ENCODE measurements at regions not wholly inside any gene's neighbourhood (a gene's known extent, or its start where the extent isn't known, plus 50 kb on each side); places are given as distances from the start of the nearest gene placed in this dataset.

GRCh38 chr12:115660211-115660805 lies 617.2 kb downstream of the MED13L start:
- H3K9ac ChIP-seq (ENCODE audit: low read length) = no peak overlapping the region
- no peak overlapping the region for H3K4me3 ChIP-seq (ENCODE audit: low read depth, low read length)
- H3K18ac ChIP-seq (ENCODE audit: low read length) = no peak overlapping the region
- no peak overlapping the region for H2AFZ ChIP-seq (ENCODE audit: insufficient read depth, low read length, poor library complexity)
- H3K79me1 ChIP-seq (ENCODE audit: low read length) = no peaks in the 10 kb centered on the region
- no peaks in the 10 kb centered on the region for H3K27me3 ChIP-seq (ENCODE audit: insufficient read depth, low read length)
- H2BK12ac ChIP-seq (ENCODE audit: low read length) = no peak overlapping the region
- H3K4me2 ChIP-seq (ENCODE audit: low read length) = no peak overlapping the region
- no peaks in the 10 kb centered on the region for H3K9me3 ChIP-seq (ENCODE audit: insufficient read depth, low read depth, low read length)
- WGBS (ENCODE audit: extremely low coverage, insufficient coverage, insufficient read length) = no CpG with 5 or more reads among the region's 10 CpGs
- no peak overlapping the region for H2AK5ac ChIP-seq (ENCODE audit: low read length)
- H3K36me3 ChIP-seq (ENCODE audit: control insufficient read depth in 1 of 2, insufficient read depth in 2 of 2, low read length in 2 of 2) = no peaks in the 10 kb centered on the region
- H3K23ac ChIP-seq (ENCODE audit: low read length) = no peak overlapping the region
- H3K79me2 ChIP-seq (ENCODE audit: control insufficient read depth, insufficient read depth, low read length, poor library complexity) = no peaks in the 10 kb centered on the region
- no peak overlapping the region for H3K14ac ChIP-seq (ENCODE audit: low read length)
- no peak overlapping the region for H3K27ac ChIP-seq (ENCODE audit: low read depth, low read length)
- H4K91ac ChIP-seq (ENCODE audit: low read depth, low read length) = no peak overlapping the region
- no peak overlapping the region for H4K12ac ChIP-seq (ENCODE audit: low read depth, low read length)
- H2BK120ac ChIP-seq (ENCODE audit: insufficient read depth, low read length, poor library complexity) = no peak overlapping the region
- DNase-seq = no peak
- H4K8ac ChIP-seq (ENCODE audit: low read depth, low read length) = no peak overlapping the region
- H2BK5ac ChIP-seq (ENCODE audit: low read depth, low read length, poor library complexity) = no peak overlapping the region
- no peaks in the 10 kb centered on the region for H3K4me1 ChIP-seq (ENCODE audit: control insufficient read depth in 1 of 2, insufficient read depth in 2 of 2, low read length in 2 of 2)
- no peak overlapping the region for H3K4ac ChIP-seq (ENCODE audit: low read depth, low read length)

DNA sequence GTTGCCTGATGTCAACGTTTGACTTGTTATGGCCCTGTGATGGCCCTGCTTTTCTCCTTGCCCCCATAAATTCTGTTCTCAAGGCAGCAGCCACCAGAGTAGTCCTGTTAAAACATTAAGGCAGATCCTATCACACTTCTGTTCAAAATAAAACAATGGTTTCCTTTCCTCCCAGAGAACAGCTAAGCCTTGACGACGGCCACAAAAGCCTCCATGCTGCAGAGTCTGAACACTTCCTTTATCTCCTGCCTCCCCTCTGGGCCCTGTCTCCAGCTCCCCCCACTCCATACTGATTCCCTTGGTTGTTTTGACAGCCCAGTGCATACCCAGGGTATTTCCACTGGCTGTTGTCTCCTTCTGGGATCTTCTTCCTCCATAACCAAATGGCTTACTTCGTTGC lies 618.1 kb downstream of the MED13L start:
- Histone ChIP-seq H3K79me2 (ENCODE audit: control insufficient read depth, insufficient read depth, low read length, poor library complexity) (no peaks in the 10 kb centered on the region), H3K9me3 (ENCODE audit: insufficient read depth, low read depth, low read length) (no peaks in the 10 kb centered on the region), H3K4ac (ENCODE audit: low read depth, low read length) (no peak overlapping the region), H4K12ac (ENCODE audit: low read depth, low read length) (no peak overlapping the region), H3K27me3 (ENCODE audit: insufficient read depth, low read length) (no peaks in the 10 kb centered on the region), H3K79me1 (ENCODE audit: low read length) (no peaks in the 10 kb centered on the region), H3K36me3 (ENCODE audit: control insufficient read depth in 1 of 2, insufficient read depth in 2 of 2, low read length in 2 of 2) (no peaks in the 10 kb centered on the region), H3K4me3 (ENCODE audit: low read depth, low read length) (no peak overlapping the region), H2BK5ac (ENCODE audit: low read depth, low read length, poor library complexity) (no peak overlapping the region), H3K4me1 (ENCODE audit: control insufficient read depth in 1 of 2, insufficient read depth in 2 of 2, low read length in 2 of 2) (no peaks in the 10 kb centered on the region), H3K23ac (ENCODE audit: low read length) (no peak overlapping the region), H3K18ac (ENCODE audit: low read length) (no peak overlapping the region), H2BK120ac (ENCODE audit: insufficient read depth, low read length, poor library complexity) (no peak overlapping the region), H2AK5ac (ENCODE audit: low read length) (no peak overlapping the region), H4K8ac (ENCODE audit: low read depth, low read length) (no peak overlapping the region), H4K91ac (ENCODE audit: low read depth, low read length) (no peak overlapping the region), H2BK12ac (ENCODE audit: low read length) (no peak overlapping the region), H3K14ac (ENCODE audit: low read length) (no peak overlapping the region), H3K27ac (ENCODE audit: low read depth, low read length) (no peak overlapping the region), H2AFZ (ENCODE audit: insufficient read depth, low read length, poor library complexity) (no peak overlapping the region), H3K4me2 (ENCODE audit: low read length) (no peak overlapping the region), H3K9ac (ENCODE audit: low read length) (no peak overlapping the region)
- no CpG with 5 or more reads among the region's 4 CpGs for WGBS (ENCODE audit: extremely low coverage, insufficient coverage, insufficient read length)
- DNase-seq = no peak

DNA sequence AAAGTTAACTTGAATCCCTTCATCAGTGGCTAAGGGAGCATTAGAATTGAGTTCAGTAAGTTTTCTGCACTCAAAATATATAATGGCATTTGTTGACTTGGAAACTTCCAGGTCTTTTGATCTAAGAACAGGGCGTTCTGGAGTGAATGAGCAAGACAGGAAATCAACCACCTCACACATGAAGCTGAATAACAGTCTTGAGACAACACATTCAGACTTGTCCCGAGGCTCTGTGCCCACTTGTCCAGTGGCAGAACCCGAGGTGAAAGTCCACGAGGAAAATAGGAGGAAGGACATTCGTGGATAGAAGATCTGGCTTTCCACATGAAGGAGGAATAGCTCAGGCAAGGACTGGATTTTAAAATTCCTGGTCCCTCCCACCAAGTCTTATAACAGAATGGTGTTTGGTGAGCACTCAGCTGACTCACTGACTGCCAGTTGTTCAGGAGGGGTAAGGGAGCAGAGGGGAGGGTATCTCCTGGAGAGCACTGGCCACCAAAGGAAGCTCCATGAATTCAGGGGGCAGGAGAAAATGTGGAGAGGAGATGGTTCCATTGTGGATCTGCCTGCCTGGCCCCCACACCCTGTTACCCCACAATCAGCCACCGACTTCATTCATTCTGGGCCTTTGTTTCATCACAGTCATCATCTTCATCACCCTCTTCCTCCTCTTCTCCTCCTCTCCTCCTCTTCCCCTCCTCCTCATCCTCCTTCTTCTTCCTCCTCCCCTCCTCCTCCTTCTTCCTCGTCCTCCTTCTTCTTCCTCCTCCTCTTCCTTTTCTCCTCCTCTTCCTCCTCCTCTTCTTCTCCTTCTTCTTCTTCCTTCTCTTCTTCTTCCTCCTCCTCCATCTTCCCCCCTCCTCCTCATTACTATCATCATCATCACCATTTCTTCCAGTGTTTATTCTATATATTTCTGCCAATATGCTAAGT lies 620.1 kb downstream of the MED13L start:
- Histone ChIP-seq H3K18ac (ENCODE audit: low read length) (no peak overlapping the region), H2BK5ac (ENCODE audit: low read depth, low read length, poor library complexity) (no peak overlapping the region), H2AFZ (ENCODE audit: insufficient read depth, low read length, poor library complexity) (no peak overlapping the region), H3K27me3 (ENCODE audit: insufficient read depth, low read length) (no peaks in the 10 kb centered on the region), H3K9ac (ENCODE audit: low read length) (no peak overlapping the region), H2AK5ac (ENCODE audit: low read length) (no peak overlapping the region), H3K14ac (ENCODE audit: low read length) (no peak overlapping the region), H3K79me1 (ENCODE audit: low read length) (no peaks in the 10 kb centered on the region), H3K23ac (ENCODE audit: low read length) (no peak overlapping the region), H4K91ac (ENCODE audit: low read depth, low read length) (no peak overlapping the region), H3K4me3 (ENCODE audit: low read depth, low read length) (no peak overlapping the region), H2BK120ac (ENCODE audit: insufficient read depth, low read length, poor library complexity) (no peak overlapping the region), H3K4ac (ENCODE audit: low read depth, low read length) (no peak overlapping the region), H2BK12ac (ENCODE audit: low read length) (no peak overlapping the region), H3K4me1 (ENCODE audit: control insufficient read depth in 1 of 2, insufficient read depth in 2 of 2, low read length in 2 of 2) (no peaks in the 10 kb centered on the region), H3K79me2 (ENCODE audit: control insufficient read depth, insufficient read depth, low read length, poor library complexity) (no peaks in the 10 kb centered on the region), H3K4me2 (ENCODE audit: low read length) (no peak overlapping the region), H3K36me3 (ENCODE audit: control insufficient read depth in 1 of 2, insufficient read depth in 2 of 2, low read length in 2 of 2) (no peaks in the 10 kb centered on the region), H4K8ac (ENCODE audit: low read depth, low read length) (no peak overlapping the region), H3K9me3 (ENCODE audit: insufficient read depth, low read depth, low read length) (no peaks in the 10 kb centered on the region), H4K12ac (ENCODE audit: low read depth, low read length) (no peak overlapping the region), H3K27ac (ENCODE audit: low read depth, low read length) (no peak overlapping the region)
- WGBS (ENCODE audit: extremely low coverage, insufficient coverage, insufficient read length) = no CpG with 5 or more reads among the region's 7 CpGs
- DNase-seq = no peak

GRCh38 chr12:115650026-115650425 lies 627.5 kb downstream of the MED13L start:
- no peak for DNase-seq

More at GRCh38 chr12:115650026-115650425, 627.5 kb downstream of the MED13L start:
- no peak overlapping the region for H3K18ac ChIP-seq (ENCODE audit: low read length)
- H3K4me1 ChIP-seq (ENCODE audit: control insufficient read depth in 1 of 2, insufficient read depth in 2 of 2, low read length in 2 of 2) = peaks cover 0 to 2% of the 10 kb centered on the region in 2 experiments
- H3K27ac ChIP-seq (ENCODE audit: low read depth, low read length) = no peak overlapping the region
- H4K91ac ChIP-seq (ENCODE audit: low read depth, low read length) = no peak overlapping the region
- no peak overlapping the region for H3K4ac ChIP-seq (ENCODE audit: low read depth, low read length)
- H3K79me1 ChIP-seq (ENCODE audit: low read length) = no peaks in the 10 kb centered on the region
- no CpG with 5 or more reads among the region's 10 CpGs for WGBS (ENCODE audit: extremely low coverage, insufficient coverage, insufficient read length)
- H3K23ac ChIP-seq (ENCODE audit: low read length) = no peak overlapping the region
- no peak overlapping the region for H3K4me3 ChIP-seq (ENCODE audit: low read depth, low read length)
- no peak overlapping the region for H2AFZ ChIP-seq (ENCODE audit: insufficient read depth, low read length, poor library complexity)
- no peak overlapping the region for H4K8ac ChIP-seq (ENCODE audit: low read depth, low read length)
- no peak overlapping the region for H2AK5ac ChIP-seq (ENCODE audit: low read length)
- H4K12ac ChIP-seq (ENCODE audit: low read depth, low read length) = no peak overlapping the region
- no peak overlapping the region for H3K14ac ChIP-seq (ENCODE audit: low read length)
- no peak overlapping the region for H2BK120ac ChIP-seq (ENCODE audit: insufficient read depth, low read length, poor library complexity)
- peak overlapping the region; percentile 44 for H3K9ac ChIP-seq (ENCODE audit: low read length)
- no peak overlapping the region for H2BK5ac ChIP-seq (ENCODE audit: low read depth, low read length, poor library complexity)
- H3K79me2 ChIP-seq (ENCODE audit: control insufficient read depth, insufficient read depth, low read length, poor library complexity) = no peaks in the 10 kb centered on the region
- H3K36me3 ChIP-seq (ENCODE audit: control insufficient read depth in 1 of 2, insufficient read depth in 2 of 2, low read length in 2 of 2) = no peaks in the 10 kb centered on the region
- no peaks in the 10 kb centered on the region for H3K27me3 ChIP-seq (ENCODE audit: insufficient read depth, low read length)
- H2BK12ac ChIP-seq (ENCODE audit: low read length) = no peak overlapping the region
- H3K9me3 ChIP-seq (ENCODE audit: insufficient read depth, low read depth, low read length) = peaks cover 2% of the 10 kb centered on the region
- H3K4me2 ChIP-seq (ENCODE audit: low read length) = no peak overlapping the region

All from trophoblast cell (in vitro differentiated cells and primary cell).